ENCODE measurements at regions not wholly inside any gene's neighbourhood (a gene's known extent, or its start where the extent isn't known, plus 50 kb on each side); places are given as distances from the start of the nearest gene placed in this dataset.

GRCh38 chr15:56824175-56824574 lies 90.9 kb upstream of the ZNF280D start (continued):
- TF ChIP-seq HNF1A (IDR thresholded peaks at IDR 0.05; ENCODE audit: low read depth) (no peak), HNF1A (CRISPR knock-in tag; IDR thresholded peaks at IDR 0.05; ENCODE audit: borderline replicate concordance) (no peak), CBX5 (CRISPR knock-in tag; IDR thresholded peaks at IDR 0.05; ENCODE audit: borderline replicate concordance) (no peak), MAFK (conservative IDR thresholded peaks at IDR 0.05 in 1 of 2, IDR thresholded peaks at IDR 0.05 in 1 of 2; ENCODE audit: low read length in 2 of 2) (no peak), RBM39 (IDR thresholded peaks at IDR 0.05; ENCODE audit: low read depth, low read length, poor library complexity, severe bottlenecking) (no peak), TCF7L2 (IDR thresholded peaks at IDR 0.05; ENCODE audit: low read depth, low read length) (no peak)

- BruUV-seq (replicated peaks), result no TSS peak
- POLR2A ChIA-PET, result no interaction called here
- TF ChIP-seq ZSCAN31 (CRISPR knock-in tag; IDR thresholded peaks at IDR 0.05; ENCODE audit: low read depth), result no peak
- TF ChIP-seq REL (CRISPR knock-in tag; conservative IDR thresholded peaks at IDR 0.05), result no peak
- 0 out of 2 replicates have a peak, but pooled peaks have one; percentile 29 for TF ChIP-seq CCDC6 (CRISPR knock-in tag; IDR thresholded peaks at IDR 0.05)
- no peak for TF ChIP-seq ZNF704 (CRISPR knock-in tag; IDR thresholded peaks at IDR 0.05; ENCODE audit: borderline replicate concordance)
- no peak for TF ChIP-seq HINFP (CRISPR knock-in tag; IDR thresholded peaks at IDR 0.05; ENCODE audit: low read depth)
- peak; percentile 93 for TF ChIP-seq STAG1 (CRISPR knock-in tag; IDR thresholded peaks at IDR 0.05)
- no peak for TF ChIP-seq ZNF12 (CRISPR knock-in tag; IDR thresholded peaks at IDR 0.05)
- no peak for TF ChIP-seq HDAC1 (CRISPR knock-in tag; IDR thresholded peaks at IDR 0.05)
- TF ChIP-seq RAD21 (CRISPR knock-in tag; IDR thresholded peaks at IDR 0.05), result peak; percentile 52; the same call in 1 of the 2 replicates
- no peak for TF ChIP-seq ZNF660 (CRISPR knock-in tag; IDR thresholded peaks at IDR 0.05; ENCODE audit: borderline replicate concordance, low read depth)
These were observed 88.6 kb upstream of the ZNF280D start for GRCh38 chr15:56821721-56822425.

More at GRCh38 chr15:56821721-56822425, 88.6 kb upstream of the ZNF280D start:
- Histone ChIP-seq H3K4me1 (ENCODE audit: insufficient read depth, low read length) (no peaks in the 10 kb centered on the region), H3K27ac (ENCODE audit: extremely low read length, insufficient read depth, low read length) (no peak overlapping the region), H3K79me2 (ENCODE audit: insufficient read depth, low read length) (no peaks in the 10 kb centered on the region), H2AFZ (ENCODE audit: low read length) (no peak overlapping the region), H3K4me3 (replicated peaks in 1 of 3; ENCODE audit: insufficient read depth in 1 of 3, low read depth in 2 of 3, low read length in 3 of 3) (no peak overlapping the region), H3K9me3 (ENCODE audit: low read length) (no peaks in the 10 kb centered on the region), H3K27me3 (ENCODE audit: control insufficient read depth in 1 of 2, insufficient read depth in 2 of 2, low read length in 2 of 2) (no peaks in the 10 kb centered on the region), H4K20me1 (ENCODE audit: insufficient read depth, low read length) (no peaks in the 10 kb centered on the region), H3K9ac (ENCODE audit: insufficient read depth, low read depth, low read length) (no peak overlapping the region), H3K4me2 (ENCODE audit: low read depth, low read length) (no peak overlapping the region), H3K36me3 (replicated peaks in 1 of 2; ENCODE audit: control insufficient read depth in 1 of 2, insufficient read depth in 2 of 2, low read length in 2 of 2) (no peaks in the 10 kb centered on the region)
- intact Hi-C loops (cut with micrococcal nuclease; ENCODE audit: unreplicated experiment) (loop anchor here (1.0 to 10.0 kb wide), 4 partner anchors 315 to 484 kb away; no protein-coding TSS in a partner anchor), in situ Hi-C loops (cut with HindIII; ENCODE audit: extremely low pct_ligation_motif_present, low pct_unique_long_range_greater_than_20kb) (loop anchor here (10.0 to 25.0 kb wide), 2 partner anchors 483 to 715 kb away; no protein-coding TSS in a partner anchor)
- WGBS (ENCODE audit: low lambda C conversion rate), result 3% methylated on average over 3 of the region's 3 CpGs
- DNase-seq (ENCODE audit: low spot score) (peak; percentile 43), FAIRE-seq (peak; percentile 61), ATAC-seq (peak; percentile 93)
- CTCF ChIA-PET (ENCODE audit: low intra/inter-chr PET ratio, low total read pairs), result interaction anchor here (1.0 to 2.7 kb wide), 2 partner anchors 48 to 485 kb away, joined by 3 to 7 read pairs; no protein-coding TSS in a partner anchor
